Epithelial cell of esophagus (primary cell): ENCODE measurements at regions not wholly inside any gene's neighbourhood (a gene's known extent, or its start where the extent isn't known, plus 50 kb on each side); places are given as distances from the start of the nearest gene placed in this dataset.
"Not testable (repeated sequence)": the region's sequence is repeated elsewhere in the genome, so short reads cannot be mapped to it uniquely, and the experiment has no call there.

Source experiments
- DNase-seq: peaks from one replicate; pipeline ENCODE4 v3.0.0; 2010; ENCODE audit warnings: low read depth
- H3K4me3 ChIP-seq: 2 replicates; pipeline ENCODE4 v1.5.1; 2011; ENCODE audit warnings: mild to moderate bottlenecking, low read length, control low read depth
- CTCF ChIP-seq: IDR thresholded peaks from 2 replicates; pipeline ENCODE4 v1.5.1; 2011; ENCODE audit warnings: low read depth, mild to moderate bottlenecking, low read length, control low read depth, inconsistent platforms; ENCODE audit not compliant: insufficient read depth; ENCODE audit errors: missing control alignments

DNA sequence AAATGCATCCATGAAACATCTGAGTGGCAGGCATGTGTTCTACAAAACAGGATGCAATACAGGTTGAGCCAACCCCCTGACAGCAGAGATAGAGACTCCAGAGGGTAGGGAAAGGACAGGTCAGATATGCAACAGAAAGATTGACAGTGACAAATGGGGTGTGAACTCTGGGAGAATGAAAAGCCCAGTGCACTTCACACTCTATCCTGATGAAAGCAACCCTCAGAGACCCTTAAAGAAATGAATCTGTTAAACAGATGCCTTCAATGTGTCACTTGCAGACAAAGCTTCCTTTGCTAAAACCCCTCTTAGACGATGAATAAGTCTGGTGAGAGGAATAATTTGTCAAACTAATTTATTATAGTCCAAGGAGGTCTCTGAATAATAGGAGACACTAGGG, 89.9 kb downstream of the RFPL4B start:
- DNase-seq: no peak
- H3K4me3 ChIP-seq: no peak overlapping the region
- TF ChIP-seq CTCF: no peak

DNA sequence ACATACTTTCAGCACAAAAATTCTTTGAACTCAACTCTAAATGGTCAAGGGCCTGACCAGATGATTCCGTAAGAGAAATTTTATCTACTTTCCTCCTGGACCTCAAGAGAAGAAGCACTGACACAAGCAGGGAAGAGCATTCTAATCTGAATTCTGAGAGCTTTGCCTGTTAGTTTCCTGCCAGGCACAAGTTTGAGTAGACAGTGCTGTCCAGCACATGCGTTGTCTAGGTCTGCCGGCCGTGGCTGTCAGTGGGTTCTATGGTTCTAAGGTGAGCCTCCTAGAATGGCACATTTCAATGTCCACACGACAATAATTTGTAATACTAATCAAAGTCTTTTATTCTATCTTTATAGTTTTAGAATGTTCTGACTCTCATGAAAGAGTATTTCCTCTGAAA, 91.9 kb downstream of the RFPL4B start:
- no peak for TF ChIP-seq CTCF
- no peak for DNase-seq
- H3K4me3 ChIP-seq: no peak overlapping the region

- H3K4me3 ChIP-seq: no peak overlapping the region
- no peak for DNase-seq
- TF ChIP-seq CTCF: no peak
Observed at GRCh38 chr6:112439432-112439831, 92.3 kb downstream of the RFPL4B start.

DNA sequence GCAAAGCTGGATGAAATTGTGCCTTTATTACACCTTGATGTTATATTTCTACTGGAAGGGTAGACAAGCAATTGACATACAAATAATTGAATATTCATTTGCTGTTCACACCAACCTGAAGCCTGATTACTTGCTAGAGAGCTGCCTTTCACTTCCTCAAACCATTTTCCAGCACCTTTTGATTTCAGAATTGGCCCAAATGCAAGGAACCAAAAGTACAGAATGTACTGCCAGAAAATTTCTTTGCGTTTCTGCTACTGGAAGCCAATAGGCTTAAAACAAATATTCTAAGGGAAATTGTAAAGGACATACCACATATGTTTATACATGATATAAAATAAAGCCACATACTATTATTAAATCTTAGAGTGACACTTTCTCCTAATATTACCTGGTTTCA, 94.5 kb downstream of the RFPL4B start:
- no peak for TF ChIP-seq CTCF
- no peak for DNase-seq
- H3K4me3 ChIP-seq: no peak overlapping the region

GRCh38 chr6:112443179-112444065, 96.3 kb downstream of the RFPL4B start:
- no peak overlapping the region for H3K4me3 ChIP-seq
- TF ChIP-seq CTCF: no peak
- peak; percentile 2 for DNase-seq

GRCh38 chr6:112448786-112449185, 101.7 kb downstream of the RFPL4B start:
- not testable (repeated sequence) for DNase-seq, H3K4me3 ChIP-seq

DNA sequence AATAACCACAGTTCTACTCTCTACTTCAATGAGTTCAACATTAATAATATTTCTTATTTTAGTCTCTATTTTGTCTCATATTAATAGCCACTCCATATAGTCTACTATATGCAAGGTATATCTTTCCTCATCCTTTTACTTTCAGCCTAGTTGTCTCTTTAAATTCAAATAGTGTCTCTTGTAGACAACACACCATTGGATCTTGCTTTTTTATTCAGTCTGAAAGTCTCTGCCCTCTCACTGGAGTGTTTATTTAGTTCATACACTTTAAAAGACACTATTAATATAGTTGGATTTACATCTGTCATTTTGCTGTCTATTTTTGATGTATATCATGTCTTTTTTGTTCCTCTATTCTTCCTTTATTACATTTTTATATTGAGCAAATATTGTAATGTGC, 103.5 kb downstream of the RFPL4B start:
- no peak for TF ChIP-seq CTCF
- no peak for DNase-seq
- H3K4me3 ChIP-seq: no peak overlapping the region
